Nephron progenitor cell (in vitro differentiated cells): ENCODE measurements at regions not wholly inside any gene's neighbourhood (a gene's known extent, or its start where the extent isn't known, plus 50 kb on each side); places are given as distances from the start of the nearest gene placed in this dataset.

ENCODE experiments used
- DNase-seq: peaks from one replicate; pipeline ENCODE4 v3.0.0; 2021
- H3K27ac Mint-ChIP-seq: 2 replicates; pipeline ENCODE4 v1.8.0; 2021; ENCODE audit warnings: mild to moderate bottlenecking, moderate library complexity, mixed read lengths
- H3K27me3 Mint-ChIP-seq: 2 replicates; pipeline ENCODE4 v1.8.0; 2021; ENCODE audit warnings: mild to moderate bottlenecking, low read depth, mixed read lengths; ENCODE audit not compliant: poor library complexity
- H3K36me3 Mint-ChIP-seq: 2 replicates; pipeline ENCODE4 v1.8.0; 2021; ENCODE audit warnings: low read depth, mixed read lengths
- H3K4me1 Mint-ChIP-seq: 2 replicates; pipeline ENCODE4 v1.8.0; 2021; ENCODE audit warnings: mixed read lengths
- H3K4me3 Mint-ChIP-seq: 2 replicates; pipeline ENCODE4 v1.8.0; 2021; ENCODE audit warnings: mild to moderate bottlenecking, moderate library complexity, mixed read lengths
- H3K9me3 Mint-ChIP-seq: 2 replicates; pipeline ENCODE4 v1.8.0; 2021; ENCODE audit warnings: mild to moderate bottlenecking, moderate library complexity, mixed read lengths
- CTCF ChIP-seq: fragments of 200-600 bp; sonication (generic); IDR thresholded peaks from 2 replicates; pipeline ENCODE4 v1.5.0; 2021; ENCODE audit warnings: antibody characterized with exemption

- Mint-ChIP-seq H3K36me3 (no peaks in the 10 kb centered on the region), H3K4me1 (no peaks in the 10 kb centered on the region), H3K9me3 (peaks cover 9% of the 10 kb centered on the region), H3K27ac (no peak overlapping the region), H3K27me3 (no peaks in the 10 kb centered on the region), H3K4me3 (no peak overlapping the region)
- TF ChIP-seq CTCF, result no peak
- DNase-seq, result no peak
Observed at GRCh38 chr12:72723732-72724131, 451.6 kb downstream of the TRHDE start.

GRCh38 chr12:72729451-72730010 is 457.4 kb downstream of the TRHDE start:
- no peaks in the 10 kb centered on the region for H3K36me3 Mint-ChIP-seq
- TF ChIP-seq CTCF, result no peak
- no peak for DNase-seq
- H3K4me3 Mint-ChIP-seq, result no peak overlapping the region
- H3K27ac Mint-ChIP-seq, result no peak overlapping the region
- H3K9me3 Mint-ChIP-seq, result no peaks in the 10 kb centered on the region
- H3K27me3 Mint-ChIP-seq, result no peaks in the 10 kb centered on the region
- H3K4me1 Mint-ChIP-seq, result no peaks in the 10 kb centered on the region

- no peaks in the 10 kb centered on the region for H3K9me3 Mint-ChIP-seq
- H3K36me3 Mint-ChIP-seq, result no peaks in the 10 kb centered on the region
- no peak overlapping the region for H3K27ac Mint-ChIP-seq
- H3K27me3 Mint-ChIP-seq, result peaks cover 3% of the 10 kb centered on the region
- no peak overlapping the region for H3K4me3 Mint-ChIP-seq
- TF ChIP-seq CTCF, result no peak
- no peak for DNase-seq
- no peaks in the 10 kb centered on the region for H3K4me1 Mint-ChIP-seq
Observed at GRCh38 chr12:72734581-72734980, 462.4 kb downstream of the TRHDE start.

- H3K27me3 Mint-ChIP-seq, result peaks cover 8% of the 10 kb centered on the region
- peaks cover 8% of the 10 kb centered on the region for H3K36me3 Mint-ChIP-seq
- H3K4me1 Mint-ChIP-seq, result no peaks in the 10 kb centered on the region
- H3K9me3 Mint-ChIP-seq, result peaks cover 28% of the 10 kb centered on the region
- DNase-seq, result no peak
- H3K27ac Mint-ChIP-seq, result no peak overlapping the region
- no peak for TF ChIP-seq CTCF
- H3K4me3 Mint-ChIP-seq, result no peak overlapping the region
Observed at GRCh38 chr12:72738811-72739210, 466.6 kb downstream of the TRHDE start.

GRCh38 chr12:72740064-72740463 is 467.9 kb downstream of the TRHDE start:
- H3K4me3 Mint-ChIP-seq, result no peak overlapping the region
- peaks cover 31% of the 10 kb centered on the region for H3K9me3 Mint-ChIP-seq
- peaks cover 8% of the 10 kb centered on the region for H3K36me3 Mint-ChIP-seq
- H3K27ac Mint-ChIP-seq, result no peak overlapping the region
- H3K27me3 Mint-ChIP-seq, result peaks cover 8% of the 10 kb centered on the region
- DNase-seq, result no peak
- TF ChIP-seq CTCF, result no peak
- no peaks in the 10 kb centered on the region for H3K4me1 Mint-ChIP-seq

GRCh38 chr12:72742568-72742967 is 470.4 kb downstream of the TRHDE start:
- H3K4me3 Mint-ChIP-seq, result no peak overlapping the region
- no peak for DNase-seq
- H3K4me1 Mint-ChIP-seq, result peaks cover 6% of the 10 kb centered on the region
- H3K27me3 Mint-ChIP-seq, result peaks cover 8% of the 10 kb centered on the region
- no peak for TF ChIP-seq CTCF
- no peak overlapping the region for H3K27ac Mint-ChIP-seq
- H3K36me3 Mint-ChIP-seq, result peaks cover 8% of the 10 kb centered on the region
- peaks cover 31% of the 10 kb centered on the region for H3K9me3 Mint-ChIP-seq
